ENCODE measurements at regions not wholly inside any gene's neighbourhood (a gene's known extent, or its start where the extent isn't known, plus 50 kb on each side); places are given as distances from the start of the nearest gene placed in this dataset.

DNA sequence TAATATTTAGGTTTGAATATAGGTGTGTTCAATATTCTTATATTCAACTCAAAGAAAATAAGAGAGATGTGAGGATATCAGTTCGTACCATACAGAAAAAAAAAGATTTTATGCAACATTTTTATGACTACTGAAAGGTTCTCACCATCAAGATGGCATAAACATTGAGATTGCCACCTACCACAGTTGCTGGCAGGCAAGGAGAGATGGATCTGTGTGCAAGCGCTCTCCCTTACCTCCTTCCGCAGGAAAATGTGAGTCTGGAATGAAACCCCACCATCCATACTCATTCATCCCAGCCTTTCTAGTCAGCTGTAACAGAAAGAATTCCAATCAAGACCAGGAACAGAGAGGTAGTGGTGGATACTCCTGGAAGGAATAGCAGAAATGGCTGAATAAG lies 376.9 kb downstream of the PPP3CA start:
- no peak for DNase-seq

DNA sequence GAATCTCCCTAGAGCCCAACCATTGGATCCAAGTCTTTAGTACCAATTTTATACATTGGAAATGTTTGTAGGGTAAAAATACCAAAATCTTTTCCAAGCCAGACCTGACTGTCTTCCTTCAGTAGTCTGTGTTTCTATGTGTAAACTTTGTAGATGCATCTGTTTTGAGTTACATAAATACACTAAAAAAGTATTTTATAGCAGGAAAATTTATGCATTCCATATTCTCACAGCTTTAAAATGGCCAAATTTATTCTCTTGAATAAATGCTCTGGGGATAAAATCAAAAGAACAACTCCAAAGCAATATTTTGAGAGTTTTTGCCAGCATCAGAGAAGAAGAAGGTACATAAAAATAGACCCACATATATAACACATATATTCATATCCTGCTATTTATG lies 377.4 kb downstream of the PPP3CA start:
- no peak for DNase-seq

DNA sequence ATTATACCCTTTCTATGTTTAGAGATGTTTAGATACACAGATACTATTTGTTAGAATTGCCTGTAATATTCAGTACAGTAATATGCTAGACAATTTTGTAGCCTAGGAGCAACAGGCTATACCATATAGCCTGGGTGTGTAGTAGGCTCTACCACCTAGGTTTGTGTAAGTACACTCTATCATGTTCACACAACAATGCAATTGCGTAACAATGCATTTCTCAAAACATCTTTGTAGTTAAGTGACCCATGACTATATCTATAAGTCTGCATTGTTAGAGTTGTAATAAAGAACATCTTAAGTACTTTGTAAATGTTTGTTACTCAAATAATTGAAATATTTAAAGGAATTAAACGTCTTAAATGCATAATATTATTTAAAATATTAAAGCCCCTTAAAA lies 379.3 kb downstream of the PPP3CA start:
- no peak for DNase-seq

DNA sequence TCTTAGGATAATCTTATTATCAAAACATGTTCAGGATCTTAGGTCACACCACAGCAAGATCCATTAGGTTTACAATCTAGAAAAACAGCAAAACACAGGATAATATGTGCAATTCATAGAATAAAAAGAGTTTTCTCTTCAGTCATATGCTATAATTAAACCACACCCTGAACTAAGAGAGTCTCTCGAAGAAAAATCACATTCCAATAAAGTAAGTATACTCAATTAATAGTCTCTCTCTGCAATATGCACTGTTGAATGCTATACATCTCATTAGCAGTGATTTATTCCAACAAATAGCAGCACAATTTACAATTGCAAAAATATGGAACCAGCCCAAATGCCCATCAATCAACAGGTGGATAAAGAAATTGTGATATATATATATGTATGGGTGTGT lies 383.7 kb downstream of the PPP3CA start:
- no peak for DNase-seq

DNA sequence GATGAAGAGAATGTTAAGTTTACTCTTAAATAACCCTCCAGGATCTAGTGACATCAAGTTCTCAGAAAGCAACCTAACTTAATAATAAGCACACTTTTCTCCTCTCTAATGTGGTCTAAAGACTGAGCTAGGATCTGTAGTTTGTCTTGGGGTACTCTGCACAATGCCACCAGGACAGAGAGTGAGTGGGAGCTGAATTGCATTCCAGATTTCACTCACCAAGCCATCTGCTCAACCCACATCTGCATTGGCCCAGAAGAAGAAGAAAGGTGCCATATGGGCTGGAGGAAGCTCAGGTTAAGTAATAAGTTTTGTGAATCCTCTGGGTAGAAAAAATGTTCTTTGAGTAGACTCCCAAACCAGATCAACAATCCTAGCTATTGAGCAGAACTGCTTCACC lies 384.6 kb downstream of the PPP3CA start:
- DNase-seq = no peak

DNA sequence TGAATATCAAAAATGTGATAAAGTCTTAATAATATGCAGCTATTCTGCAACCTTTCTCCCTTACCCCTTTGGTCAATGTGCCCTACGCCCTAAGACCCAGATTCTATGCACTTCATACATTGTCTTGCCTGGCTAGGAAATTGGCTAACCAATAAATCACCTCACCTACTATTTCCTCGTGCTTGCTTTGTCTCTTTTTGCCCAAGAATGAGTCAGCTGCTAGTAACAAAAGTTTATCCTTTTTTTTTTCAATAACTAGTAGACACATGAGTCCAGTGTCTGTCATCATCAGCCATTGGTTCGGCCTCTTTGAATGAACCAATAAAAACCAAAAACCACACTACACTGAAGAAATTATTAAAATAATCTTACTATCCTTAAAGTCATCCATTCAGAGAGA lies 387.1 kb downstream of the PPP3CA start:
- no peak for DNase-seq

DNA sequence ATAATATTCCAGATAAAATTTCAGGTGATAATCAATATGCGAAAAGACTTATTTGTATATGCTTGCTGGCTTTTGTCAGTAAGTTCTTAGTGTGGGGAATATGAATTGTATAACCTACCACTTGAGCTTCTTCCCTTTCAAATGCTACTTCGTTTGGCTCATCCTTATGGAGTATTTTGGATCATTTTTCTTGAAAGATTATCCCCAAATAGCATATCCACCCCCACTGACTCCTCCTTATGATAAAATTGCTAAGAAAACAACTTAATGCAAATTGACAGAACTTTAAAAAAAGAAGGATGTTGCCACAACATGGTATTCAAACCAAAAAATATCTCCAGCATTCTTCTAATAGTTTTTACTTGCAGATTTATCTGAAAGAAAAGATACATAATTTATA lies 393.3 kb downstream of the PPP3CA start:
- DNase-seq = no peak

DNA sequence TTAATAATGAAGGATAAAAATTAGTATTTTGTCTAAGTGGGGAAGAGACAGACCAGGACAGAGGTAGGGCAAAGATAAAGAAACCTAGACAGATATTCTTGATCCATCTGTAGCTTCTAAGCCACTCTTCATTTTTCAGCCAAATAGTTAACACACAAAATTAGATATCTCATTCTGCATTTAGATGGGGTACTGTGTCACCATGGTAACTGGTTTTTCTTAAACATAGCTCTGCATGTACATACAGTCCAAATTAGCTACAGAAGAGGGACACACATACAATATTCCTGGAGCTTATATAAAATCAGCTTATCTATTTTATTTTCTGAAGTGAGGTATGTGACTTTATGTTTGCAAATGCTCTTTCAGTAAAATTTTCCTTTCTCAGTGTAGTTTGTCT lies 393.7 kb downstream of the PPP3CA start:
- no peak for DNase-seq

DNA sequence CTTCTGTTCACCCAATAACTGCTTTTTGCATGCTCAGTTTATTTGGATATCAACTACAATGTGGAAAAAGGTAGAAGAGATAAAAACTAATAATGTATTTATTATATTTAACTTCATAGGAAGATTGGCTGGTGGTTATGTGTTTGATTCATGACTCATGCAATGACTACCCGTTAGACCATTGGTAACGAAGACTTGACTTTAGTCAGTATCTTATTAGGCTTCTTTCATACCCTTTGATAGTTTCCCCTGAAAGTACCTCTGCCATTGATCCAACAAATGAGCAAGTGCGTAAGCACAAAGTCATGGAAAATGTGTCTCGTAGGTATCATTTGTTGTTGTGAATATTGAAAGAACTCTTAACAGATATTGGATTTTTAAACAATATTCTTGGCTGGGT lies 394.7 kb downstream of the PPP3CA start:
- no peak for DNase-seq

DNA sequence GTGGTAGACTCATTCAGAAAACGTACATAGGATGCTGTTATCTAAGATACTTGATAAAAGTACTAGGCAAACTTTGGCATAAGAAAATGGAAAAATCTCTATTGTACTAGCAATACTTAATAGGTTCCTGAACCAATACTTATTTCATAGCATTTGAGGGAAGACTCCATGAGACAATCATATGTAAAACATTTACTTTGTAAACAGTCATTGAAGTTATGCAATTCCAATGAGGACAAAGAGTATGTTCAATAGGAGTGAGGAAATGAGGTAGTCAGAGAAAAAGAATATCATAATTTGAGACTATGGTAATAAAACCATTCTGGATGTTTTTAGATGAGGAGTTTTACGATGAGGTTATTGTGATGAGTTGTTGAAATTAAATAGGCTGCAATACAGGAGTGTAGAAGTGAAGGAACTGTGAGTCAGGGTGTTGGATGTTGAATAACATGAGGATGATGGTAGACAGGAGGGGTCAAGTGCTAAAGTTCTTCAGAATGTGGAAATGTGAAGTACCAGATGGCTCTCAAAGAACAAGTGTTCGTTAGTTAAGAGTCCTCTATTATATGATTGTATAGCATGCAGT lies 397.9 kb downstream of the PPP3CA start:
- no peak for DNase-seq

DNA sequence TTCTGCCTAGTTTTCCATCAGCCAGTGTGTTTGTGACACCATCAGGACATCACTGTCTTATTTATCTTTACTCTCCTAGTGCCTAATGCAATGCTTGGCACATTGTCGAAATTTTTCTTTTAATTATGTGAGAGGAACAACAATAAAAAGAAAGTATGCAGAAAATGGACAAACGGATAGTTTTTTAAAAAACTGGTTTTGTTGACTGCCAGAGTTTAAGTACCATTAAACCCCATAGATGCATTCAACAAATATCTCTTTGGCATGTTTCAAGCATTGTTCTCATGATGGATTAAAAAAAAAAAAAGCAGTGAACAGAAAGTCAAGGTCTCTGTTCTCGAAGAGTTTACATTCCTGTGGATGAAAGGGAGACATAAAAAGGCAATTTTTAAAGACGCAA lies 398.4 kb downstream of the PPP3CA start:
- no peak for DNase-seq

DNA sequence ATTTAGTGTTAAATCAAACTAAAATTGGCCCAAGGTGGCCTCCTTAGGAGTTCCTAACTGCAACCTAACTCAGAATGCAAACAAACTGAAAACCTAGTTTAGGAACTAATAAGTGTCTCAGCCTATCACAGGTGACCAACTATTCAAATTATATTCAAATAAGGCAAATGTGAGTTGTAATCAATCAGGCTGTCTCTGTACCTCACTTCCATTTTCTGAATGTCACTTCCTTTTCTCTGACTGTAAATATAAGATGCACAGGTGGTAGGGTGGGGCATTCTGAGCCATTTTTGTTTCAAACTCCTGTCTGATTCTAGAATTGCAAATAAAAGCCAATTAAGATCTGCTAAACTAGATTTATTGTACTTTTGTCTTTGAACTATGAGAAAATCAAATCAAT lies 401.5 kb downstream of the PPP3CA start:
- DNase-seq = no peak

DNA sequence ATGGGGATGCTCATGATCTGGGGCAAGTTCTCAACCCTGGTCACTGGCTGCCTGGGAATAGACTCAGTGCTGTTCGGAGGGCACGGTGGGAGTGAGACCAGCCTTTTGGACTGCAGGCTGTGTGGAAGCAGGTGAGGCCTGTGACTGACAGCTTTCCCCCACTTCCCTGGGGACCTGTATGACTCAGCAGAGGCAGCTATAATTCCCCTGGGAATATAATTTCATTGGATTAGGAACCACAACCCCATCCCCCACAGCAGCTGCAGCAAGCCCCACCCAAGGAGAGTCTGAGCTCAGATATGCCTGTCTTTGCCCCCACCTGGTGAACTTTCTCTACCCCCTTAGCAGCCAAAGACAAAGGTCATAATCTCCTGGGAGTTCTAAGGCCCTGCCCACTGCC lies 408.6 kb downstream of the PPP3CA start:
- DNase-seq = no peak

DNA sequence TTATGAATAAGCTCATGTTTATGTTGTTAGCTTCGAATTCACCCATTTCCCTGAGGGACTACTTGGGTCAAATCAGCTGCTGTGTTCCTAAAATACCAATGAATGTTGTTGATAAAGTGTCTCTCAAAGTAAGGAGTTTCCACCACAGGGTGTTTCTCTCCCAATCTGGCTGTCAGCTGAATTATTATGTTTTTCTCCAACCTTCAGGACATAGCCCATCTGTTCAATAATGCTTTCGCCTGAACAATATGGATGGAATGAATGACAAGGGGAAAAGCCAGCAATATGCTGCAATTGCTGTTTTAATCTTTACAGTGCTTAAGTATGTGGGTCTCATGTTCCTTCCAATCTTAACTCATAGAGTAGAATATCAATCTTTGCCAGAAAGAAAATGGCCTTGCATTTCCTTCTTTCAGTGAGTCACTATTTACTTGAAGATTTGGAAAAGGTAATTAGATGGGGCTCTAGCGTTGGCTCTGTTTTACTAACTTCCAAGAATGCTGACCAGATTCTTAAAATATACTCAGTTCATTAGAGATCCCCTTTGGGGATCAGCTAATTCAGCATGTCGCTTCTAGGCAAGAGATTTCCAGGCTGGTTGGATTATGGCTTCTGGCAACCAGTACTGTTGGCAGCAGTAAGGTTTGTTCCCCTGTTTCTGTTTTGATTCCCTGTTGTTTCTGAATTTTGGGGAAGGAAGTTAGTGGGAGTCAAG lies 410.5 kb downstream of the PPP3CA start:
- DNase-seq = no peak

DNA sequence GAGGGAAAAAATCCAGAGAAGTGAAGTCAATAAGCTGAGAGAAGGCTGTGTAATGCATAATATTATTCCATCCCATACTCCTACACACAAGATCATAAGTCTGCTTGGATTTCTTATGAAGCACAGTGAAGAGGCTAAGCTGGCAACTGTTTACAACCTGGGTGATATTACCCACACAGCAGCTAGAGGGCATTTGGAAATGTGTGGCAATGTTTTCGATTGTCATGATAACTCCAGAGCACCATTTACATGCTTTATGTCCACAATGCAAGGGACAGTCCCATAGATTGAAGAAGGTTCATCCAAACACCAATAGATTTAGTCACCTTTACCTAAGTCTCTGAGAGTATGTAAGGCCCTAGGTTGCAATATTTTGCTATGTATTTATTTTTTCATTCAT lies 412.2 kb downstream of the PPP3CA start:
- DNase-seq = no peak

DNA sequence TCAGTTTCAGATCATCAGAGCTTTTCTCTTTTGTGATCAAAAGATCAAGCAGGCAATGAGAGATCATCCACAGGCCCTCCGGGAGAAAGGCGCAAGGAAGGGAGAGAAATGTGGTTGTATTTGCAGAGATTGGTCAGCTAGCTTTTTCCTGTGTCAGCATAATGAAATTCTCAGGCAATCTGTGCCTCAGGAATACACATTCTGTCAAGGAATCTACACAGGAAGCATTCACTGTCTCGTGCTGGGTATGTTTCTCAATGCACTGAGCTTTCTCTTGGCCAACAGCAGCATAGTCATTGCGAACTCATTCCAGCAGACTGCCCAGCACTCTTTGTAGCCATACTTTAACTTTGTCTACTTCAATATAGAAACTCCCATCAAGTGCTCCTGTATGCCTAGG lies 413.7 kb downstream of the PPP3CA start:
- no peak for DNase-seq

DNA sequence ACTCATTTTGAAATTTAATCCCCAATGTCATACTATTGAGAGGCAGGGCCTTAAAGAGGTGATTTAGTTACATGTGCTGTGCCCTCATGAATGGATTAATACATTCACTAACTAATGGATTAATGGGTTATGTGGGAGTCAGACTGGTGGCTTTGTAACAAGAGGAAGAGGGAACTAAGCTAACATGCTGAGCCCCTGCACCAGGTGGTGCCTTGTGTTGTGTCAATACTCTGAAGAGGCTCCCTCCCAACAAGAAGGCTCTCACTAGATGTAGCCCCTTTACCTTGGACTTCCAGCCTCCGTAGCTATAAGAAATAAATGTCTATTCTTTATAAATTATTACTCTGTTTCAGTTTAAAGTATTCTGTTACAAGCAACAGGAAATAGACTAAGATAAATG lies 411.9 kb upstream of the EMCN start:
- DNase-seq = no peak

DNA sequence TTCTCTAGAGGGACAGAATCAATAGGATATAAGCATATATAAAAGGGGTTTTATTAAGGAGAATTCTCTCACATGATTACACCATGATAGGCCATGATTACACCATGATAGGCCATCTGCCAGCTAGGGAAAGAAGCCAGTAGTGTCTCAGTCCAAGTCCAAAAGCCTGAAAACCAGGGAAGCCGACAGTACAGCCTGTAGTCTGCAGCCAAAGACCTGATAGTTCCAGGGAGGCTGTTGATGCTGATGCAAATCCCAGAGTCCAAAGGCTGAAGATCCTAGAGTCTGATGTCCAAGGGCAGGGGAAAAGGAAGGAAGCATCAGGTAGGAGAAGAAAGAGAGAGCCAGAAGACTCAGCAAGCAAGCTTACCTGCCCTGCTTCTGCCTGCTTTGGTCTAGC lies 411.3 kb upstream of the EMCN start:
- no peak for DNase-seq

DNA sequence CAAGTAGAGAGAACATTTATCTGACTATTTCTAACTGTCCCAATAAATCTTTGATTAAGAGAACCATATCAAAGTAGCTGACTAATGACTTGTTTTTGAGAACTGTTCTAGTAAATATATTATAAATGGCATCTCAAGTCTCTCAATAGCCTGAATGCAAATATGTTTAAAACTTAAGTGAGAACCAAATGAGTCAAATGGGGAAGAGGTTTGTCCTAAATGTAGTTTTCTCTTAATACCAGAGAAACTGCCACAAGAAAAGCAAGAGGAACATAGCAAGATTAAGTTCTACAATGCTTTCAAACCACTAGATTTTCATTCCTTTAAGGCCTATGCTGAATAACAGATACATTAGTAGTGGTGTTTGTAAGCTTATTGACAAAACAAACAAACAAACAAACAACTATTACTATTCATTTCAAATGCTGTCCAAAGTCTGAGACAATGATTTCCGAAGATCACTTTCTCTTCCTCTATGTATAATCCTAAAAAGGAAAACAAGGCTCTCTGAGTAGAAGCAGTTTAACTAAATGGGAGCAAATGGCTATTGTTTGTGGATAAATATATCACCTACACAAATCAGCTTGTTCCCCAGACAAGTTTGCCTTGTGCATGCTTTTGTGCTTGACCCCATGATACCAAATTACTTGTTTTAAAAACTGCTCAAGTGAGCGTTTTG lies 408.4 kb upstream of the EMCN start:
- no peak for DNase-seq

DNA sequence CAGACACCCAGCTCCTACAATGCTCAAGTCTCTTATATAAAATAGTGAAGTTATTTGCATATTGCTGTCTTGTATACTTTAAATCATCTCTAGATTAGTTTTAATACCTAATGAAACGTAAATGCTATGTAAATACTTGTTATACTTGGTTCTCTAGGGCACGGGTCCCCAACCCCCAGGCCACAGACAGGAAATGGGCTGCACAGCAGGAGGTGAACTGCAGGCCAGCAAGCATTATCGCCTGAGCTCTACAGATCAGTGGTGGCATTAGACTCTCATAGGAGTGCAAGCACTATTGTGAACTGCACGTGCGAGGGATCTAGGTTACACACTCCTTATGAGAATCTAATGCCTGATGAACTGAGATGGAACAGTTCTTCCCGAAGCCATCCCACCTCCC lies 395.9 kb upstream of the EMCN start:
- DNase-seq = no peak

DNA sequence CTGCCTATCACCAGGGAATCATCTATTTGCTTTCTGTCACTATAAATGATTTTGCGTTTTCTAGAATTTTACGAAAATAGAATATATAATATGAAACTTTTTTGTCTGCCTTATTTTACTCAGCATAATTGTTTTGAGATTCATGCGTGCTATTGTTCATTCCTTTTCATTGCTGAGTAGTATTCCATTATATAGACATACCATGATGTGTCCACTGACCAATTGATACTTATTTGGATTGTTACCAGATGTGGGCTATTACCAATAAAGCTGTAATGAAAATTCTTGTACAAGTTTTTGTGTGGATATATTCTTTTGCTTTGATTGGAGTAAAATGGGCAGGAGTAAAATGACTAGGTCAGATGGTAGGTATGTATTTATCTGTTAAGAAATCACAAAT lies 390.7 kb upstream of the EMCN start:
- no peak for DNase-seq

DNA sequence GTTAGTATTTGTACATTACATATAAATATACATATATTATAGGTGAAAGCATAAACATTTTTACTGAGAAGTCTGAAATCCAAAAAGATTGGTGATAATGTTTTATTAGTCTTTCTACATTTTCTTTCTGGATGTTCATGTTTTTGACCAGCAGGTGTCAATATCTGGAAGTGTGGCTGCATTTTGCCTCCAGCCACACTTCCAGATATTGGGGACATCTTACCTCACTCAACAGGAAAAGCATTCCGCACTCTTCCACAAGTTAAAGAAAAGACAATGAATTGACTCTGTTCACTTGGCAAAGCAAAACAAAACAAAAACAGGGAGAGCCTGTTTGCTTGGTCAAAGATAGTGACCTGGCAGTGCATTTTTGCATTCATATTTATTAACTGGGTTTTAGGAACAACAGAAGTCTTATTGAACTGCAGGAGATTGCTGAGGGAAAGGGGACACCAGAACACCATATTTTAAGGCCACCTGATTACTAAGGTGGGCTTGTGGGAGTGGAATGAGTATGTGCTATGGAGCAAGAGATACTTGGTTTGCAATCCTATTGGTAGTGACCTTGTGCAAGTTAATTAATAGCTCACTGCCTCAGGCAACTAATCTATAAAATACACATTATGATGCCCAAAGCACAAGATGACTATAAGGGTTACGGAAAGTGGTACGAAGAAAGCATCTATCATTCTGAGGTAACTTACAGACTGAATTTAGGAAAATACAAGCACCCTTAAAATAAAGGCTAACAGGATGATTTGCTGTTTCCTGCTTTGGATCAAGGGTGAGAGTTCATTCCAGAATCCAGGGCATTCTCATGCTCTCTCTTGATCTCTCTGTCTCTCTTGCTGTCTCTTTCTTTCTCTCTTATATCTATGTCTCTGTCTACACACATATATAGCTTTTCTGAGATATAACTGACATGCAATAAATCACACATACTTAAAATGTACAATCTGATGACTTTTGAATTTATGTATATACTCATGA lies 389.9 kb upstream of the EMCN start:
- no peak for DNase-seq

DNA sequence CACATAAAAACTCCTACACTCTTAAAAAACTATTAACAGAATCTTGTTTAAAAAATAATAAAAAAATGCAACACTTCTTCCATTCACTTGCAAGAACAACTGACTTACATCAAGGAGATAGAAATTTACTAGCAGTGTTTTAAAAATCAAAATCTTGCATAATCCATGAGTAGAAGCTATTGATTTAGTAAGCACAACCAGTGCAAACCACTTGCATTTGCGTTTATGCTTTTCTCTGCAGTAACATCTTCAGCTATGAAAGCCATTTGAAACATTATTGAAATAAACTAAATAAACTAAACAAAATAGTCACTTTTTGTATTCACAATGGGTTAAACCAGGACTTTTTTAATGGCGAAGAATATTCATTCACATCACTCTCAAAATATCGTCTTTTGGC lies 389.2 kb upstream of the EMCN start:
- no peak for DNase-seq

All from NCI-H774 (cell line).